ENCODE measurements at regions not wholly inside any gene's neighbourhood (a gene's known extent, or its start where the extent isn't known, plus 50 kb on each side); places are given as distances from the start of the nearest gene placed in this dataset.

DNA sequence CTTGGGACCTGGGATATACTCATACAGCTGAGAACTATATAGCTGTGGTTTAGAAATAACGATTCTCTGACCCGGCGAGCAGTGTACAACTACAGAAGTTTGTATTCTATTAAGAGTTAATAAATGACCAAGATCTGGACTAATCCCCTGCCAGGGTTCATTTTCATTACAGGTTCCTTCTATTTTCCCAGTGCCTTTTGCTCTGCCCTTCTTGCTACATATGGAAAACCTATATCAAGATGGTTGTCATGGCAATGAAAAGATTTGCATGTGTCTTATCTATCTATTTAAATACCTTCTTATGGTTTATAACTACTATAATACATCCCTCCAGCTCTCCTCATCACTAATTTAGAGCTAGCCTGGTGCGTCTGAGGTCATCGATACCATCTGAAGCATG lies 965.2 kb downstream of the BCL11A start:
- TF ChIP-seq EZH2 (IDR thresholded peaks at IDR 0.05; ENCODE audit: borderline replicate concordance, low read depth, low read length, severe bottlenecking): no peak
- TF ChIP-seq, protein P1, sequence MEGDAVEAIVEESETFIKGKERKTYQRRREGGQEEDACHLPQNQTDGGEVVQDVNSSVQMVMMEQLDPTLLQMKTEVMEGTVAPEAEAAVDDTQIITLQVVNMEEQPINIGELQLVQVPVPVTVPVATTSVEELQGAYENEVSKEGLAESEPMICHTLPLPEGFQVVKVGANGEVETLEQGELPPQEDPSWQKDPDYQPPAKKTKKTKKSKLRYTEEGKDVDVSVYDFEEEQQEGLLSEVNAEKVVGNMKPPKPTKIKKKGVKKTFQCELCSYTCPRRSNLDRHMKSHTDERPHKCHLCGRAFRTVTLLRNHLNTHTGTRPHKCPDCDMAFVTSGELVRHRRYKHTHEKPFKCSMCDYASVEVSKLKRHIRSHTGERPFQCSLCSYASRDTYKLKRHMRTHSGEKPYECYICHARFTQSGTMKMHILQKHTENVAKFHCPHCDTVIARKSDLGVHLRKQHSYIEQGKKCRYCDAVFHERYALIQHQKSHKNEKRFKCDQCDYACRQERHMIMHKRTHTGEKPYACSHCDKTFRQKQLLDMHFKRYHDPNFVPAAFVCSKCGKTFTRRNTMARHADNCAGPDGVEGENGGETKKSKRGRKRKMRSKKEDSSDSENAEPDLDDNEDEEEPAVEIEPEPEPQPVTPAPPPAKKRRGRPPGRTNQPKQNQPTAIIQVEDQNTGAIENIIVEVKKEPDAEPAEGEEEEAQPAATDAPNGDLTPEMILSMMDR (IDR thresholded peaks at IDR 0.05; ENCODE audit: borderline replicate concordance, extremely low read depth, low read length, poor library complexity, severe bottlenecking): no peak
